T-helper 2 cell treated with Interferon-gamma antibody and Interleukin-4, amounts not matched to agents 5 μg/mL and 100 μg/mL, for 36 hours (primary cell): ENCODE measurements at regions not wholly inside any gene's neighbourhood (a gene's known extent, or its start where the extent isn't known, plus 50 kb on each side); places are given as distances from the start of the nearest gene placed in this dataset.

Source experiments
- DNase-seq: peaks from one replicate; pipeline ENCODE4 v3.0.0; 2021; ENCODE audit warnings: low spot score
- H3K27ac Mint-ChIP-seq: one replicate; pipeline ENCODE4 v1.8.0; 2021; ENCODE audit warnings: mild to moderate bottlenecking, mixed read lengths
- H3K27me3 Mint-ChIP-seq: one replicate; pipeline ENCODE4 v1.8.0; 2021; ENCODE audit warnings: low read depth, mixed read lengths
- H3K36me3 Mint-ChIP-seq: one replicate; pipeline ENCODE4 v1.8.0; 2021; ENCODE audit warnings: low read depth, mixed read lengths
- H3K4me1 Mint-ChIP-seq: one replicate; pipeline ENCODE4 v1.8.0; 2021; ENCODE audit warnings: low read depth, mixed read lengths
- H3K4me3 Mint-ChIP-seq: one replicate; pipeline ENCODE4 v1.8.0; 2022; ENCODE audit warnings: mild to moderate bottlenecking, moderate library complexity, mixed read lengths
- H3K9me3 Mint-ChIP-seq: one replicate; pipeline ENCODE4 v1.8.0; 2021; ENCODE audit warnings: mixed read lengths

- no peaks in the 10 kb centered on the region for H3K9me3 Mint-ChIP-seq
- H3K36me3 Mint-ChIP-seq: no peaks in the 10 kb centered on the region
- H3K27ac Mint-ChIP-seq: no peak overlapping the region
- H3K4me1 Mint-ChIP-seq: peaks cover 5% of the 10 kb centered on the region
- H3K27me3 Mint-ChIP-seq: peaks cover 2% of the 10 kb centered on the region
- DNase-seq: no peak
- H3K4me3 Mint-ChIP-seq: no peak overlapping the region
These were observed 372.1 kb upstream of the SGCD start for GRCh38 chr5:155954701-155955445.

DNA sequence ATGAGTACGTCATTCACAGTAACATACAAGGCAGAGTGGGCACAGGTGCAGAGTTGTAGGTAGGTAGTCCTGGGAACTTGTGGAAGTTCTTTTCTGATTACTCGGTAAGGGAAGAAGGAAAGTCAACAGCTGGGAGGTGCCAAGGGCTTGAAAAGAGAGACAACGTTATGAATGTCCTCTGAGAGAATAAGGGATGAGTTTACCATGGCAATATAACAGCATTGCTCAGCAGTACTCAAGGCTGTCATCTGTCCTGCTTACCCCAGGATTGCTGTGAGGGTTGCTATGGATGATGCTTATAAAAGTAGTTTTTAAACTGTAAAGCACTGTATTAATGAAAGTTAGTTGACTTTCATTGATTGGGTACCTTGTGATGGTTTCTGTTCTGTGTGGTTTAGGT is 369.1 kb upstream of the SGCD start:
- DNase-seq: no peak
- H3K4me3 Mint-ChIP-seq: no peak overlapping the region
- H3K36me3 Mint-ChIP-seq: no peaks in the 10 kb centered on the region
- no peak overlapping the region for H3K27ac Mint-ChIP-seq
- peaks cover 3% of the 10 kb centered on the region for H3K4me1 Mint-ChIP-seq
- H3K9me3 Mint-ChIP-seq: no peaks in the 10 kb centered on the region
- peaks cover 2% of the 10 kb centered on the region for H3K27me3 Mint-ChIP-seq

DNA sequence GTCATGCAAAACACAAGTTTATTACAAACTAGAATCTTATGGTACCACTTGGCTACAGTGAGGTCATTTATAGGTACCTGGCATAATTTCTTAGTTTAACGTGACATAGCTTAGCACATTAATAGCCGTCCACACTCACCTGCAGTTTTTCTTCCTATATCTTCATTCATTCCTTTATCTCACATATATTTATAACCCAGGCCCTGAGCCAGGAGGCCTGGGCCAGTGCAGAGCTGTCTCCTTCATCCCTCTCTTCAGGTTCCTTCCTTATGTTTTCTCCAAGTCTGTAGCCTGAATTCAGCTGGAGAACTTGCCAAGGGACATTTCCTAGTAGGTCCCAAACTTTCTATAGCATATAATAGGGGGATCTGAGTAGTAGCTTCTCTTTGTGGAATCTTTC is 367.9 kb upstream of the SGCD start:
- DNase-seq: no peak
- H3K9me3 Mint-ChIP-seq: no peaks in the 10 kb centered on the region
- H3K27me3 Mint-ChIP-seq: peaks cover 2% of the 10 kb centered on the region
- no peak overlapping the region for H3K27ac Mint-ChIP-seq
- H3K36me3 Mint-ChIP-seq: no peaks in the 10 kb centered on the region
- H3K4me1 Mint-ChIP-seq: no peaks in the 10 kb centered on the region
- no peak overlapping the region for H3K4me3 Mint-ChIP-seq

DNA sequence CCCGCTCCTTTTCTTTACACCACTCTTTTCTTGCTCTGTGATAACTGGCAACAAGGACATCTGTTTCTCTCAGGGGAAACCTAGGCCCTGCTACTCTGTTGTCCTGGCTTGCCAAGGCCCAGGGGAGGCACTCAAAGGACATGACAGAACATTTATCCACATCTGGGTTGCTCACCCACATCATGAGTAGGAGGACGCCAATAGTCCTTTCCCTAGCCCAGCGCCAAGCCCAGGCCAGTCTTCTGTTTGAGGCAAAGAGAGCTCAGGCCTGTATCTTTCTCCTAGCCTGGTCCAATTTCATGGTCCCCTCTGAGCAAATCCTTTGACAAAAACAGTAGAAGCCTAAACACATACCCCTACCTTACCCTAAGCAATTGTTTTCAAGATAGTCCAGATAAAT is 366.8 kb upstream of the SGCD start:
- Mint-ChIP-seq H3K27me3 (peaks cover 2% of the 10 kb centered on the region), H3K4me1 (no peaks in the 10 kb centered on the region), H3K4me3 (no peak overlapping the region), H3K27ac (no peak overlapping the region), H3K36me3 (no peaks in the 10 kb centered on the region), H3K9me3 (no peaks in the 10 kb centered on the region)
- DNase-seq: no peak

GRCh38 chr5:155969537-155969936 is 357.4 kb upstream of the SGCD start:
- H3K27me3 Mint-ChIP-seq: no peaks in the 10 kb centered on the region
- H3K4me3 Mint-ChIP-seq: no peak overlapping the region
- H3K4me1 Mint-ChIP-seq: no peaks in the 10 kb centered on the region
- H3K27ac Mint-ChIP-seq: no peak overlapping the region
- no peak for DNase-seq
- no peaks in the 10 kb centered on the region for H3K36me3 Mint-ChIP-seq
- H3K9me3 Mint-ChIP-seq: no peaks in the 10 kb centered on the region

DNA sequence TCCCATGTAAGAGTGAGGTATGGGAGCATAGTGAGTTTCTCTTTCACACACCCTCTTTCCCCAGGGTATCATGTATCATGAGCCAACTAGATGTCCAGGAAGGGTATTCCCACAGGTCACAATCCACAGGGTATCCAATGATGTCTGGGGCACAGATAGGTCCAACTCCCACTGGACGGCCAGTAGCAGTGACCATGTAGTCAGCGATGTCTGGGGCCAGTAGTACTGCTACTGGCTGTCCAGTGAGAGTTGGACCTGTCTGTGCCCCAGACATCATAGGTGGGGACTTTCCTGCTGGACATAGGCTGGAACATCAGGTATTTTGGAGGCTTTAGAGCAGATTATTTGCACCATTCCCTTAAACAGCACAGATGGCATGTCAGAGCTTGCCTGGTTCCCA is 352.6 kb upstream of the SGCD start:
- Mint-ChIP-seq H3K27me3 (no peaks in the 10 kb centered on the region), H3K4me1 (no peaks in the 10 kb centered on the region), H3K36me3 (no peaks in the 10 kb centered on the region)

GRCh38 chr5:155978850-155979249 is 348.1 kb upstream of the SGCD start:
- Mint-ChIP-seq H3K27ac (no peak overlapping the region), H3K27me3 (no peaks in the 10 kb centered on the region), H3K4me1 (no peaks in the 10 kb centered on the region), H3K36me3 (no peaks in the 10 kb centered on the region), H3K4me3 (no peak overlapping the region), H3K9me3 (no peaks in the 10 kb centered on the region)
- DNase-seq: no peak

More for the DNA sequence above, 352.6 kb upstream of the SGCD start:
- no peak for DNase-seq
- Mint-ChIP-seq H3K9me3 (no peaks in the 10 kb centered on the region), H3K4me3 (no peak overlapping the region), H3K27ac (no peak overlapping the region)

DNA sequence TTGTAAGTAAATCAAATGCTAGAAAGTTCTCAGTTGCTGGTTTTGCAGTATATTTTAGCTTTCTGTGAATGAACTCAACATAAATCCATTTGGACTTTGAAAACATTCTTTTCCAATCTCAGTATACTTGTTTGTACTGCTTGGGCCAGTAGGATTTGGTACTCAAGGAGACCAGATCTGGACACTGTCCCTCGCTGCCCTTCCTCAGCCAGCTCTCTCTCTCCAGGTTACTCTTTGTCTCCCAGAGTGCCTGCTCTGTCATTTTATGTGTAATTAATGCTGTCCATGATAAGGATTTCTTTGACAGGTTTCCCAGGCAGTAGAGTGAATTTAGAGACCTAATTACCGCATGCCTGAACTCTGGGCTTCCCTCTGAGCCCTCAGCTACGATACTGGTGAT is 344.6 kb upstream of the SGCD start:
- no peak for DNase-seq

DNA sequence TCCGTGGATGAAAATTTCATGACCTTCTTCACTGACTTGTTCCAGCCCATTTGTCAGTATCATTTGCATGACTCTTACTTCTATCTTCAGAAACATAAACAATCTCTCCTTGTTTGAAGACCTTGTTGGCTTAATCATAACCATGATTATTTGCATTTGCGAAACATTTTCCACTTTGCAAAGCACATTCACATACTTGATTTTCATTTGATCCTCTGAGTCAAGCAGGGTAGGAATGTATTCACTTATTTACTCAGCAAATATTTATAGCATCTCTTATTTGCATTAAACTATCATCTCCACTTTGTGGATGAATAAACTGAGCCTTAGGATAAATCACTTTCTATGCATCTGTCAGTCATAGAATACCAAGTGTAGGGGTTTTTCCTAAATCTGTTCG is 343.0 kb upstream of the SGCD start:
- no peaks in the 10 kb centered on the region for H3K9me3 Mint-ChIP-seq
- no peaks in the 10 kb centered on the region for H3K27me3 Mint-ChIP-seq
- DNase-seq: no peak
- no peak overlapping the region for H3K4me3 Mint-ChIP-seq
- H3K27ac Mint-ChIP-seq: no peak overlapping the region
- no peaks in the 10 kb centered on the region for H3K36me3 Mint-ChIP-seq
- H3K4me1 Mint-ChIP-seq: no peaks in the 10 kb centered on the region

More for the DNA sequence above, 344.6 kb upstream of the SGCD start:
- H3K27ac Mint-ChIP-seq: no peak overlapping the region
- H3K4me3 Mint-ChIP-seq: no peak overlapping the region
- no peaks in the 10 kb centered on the region for H3K4me1 Mint-ChIP-seq
- H3K27me3 Mint-ChIP-seq: no peaks in the 10 kb centered on the region
- no peaks in the 10 kb centered on the region for H3K9me3 Mint-ChIP-seq
- no peaks in the 10 kb centered on the region for H3K36me3 Mint-ChIP-seq

DNA sequence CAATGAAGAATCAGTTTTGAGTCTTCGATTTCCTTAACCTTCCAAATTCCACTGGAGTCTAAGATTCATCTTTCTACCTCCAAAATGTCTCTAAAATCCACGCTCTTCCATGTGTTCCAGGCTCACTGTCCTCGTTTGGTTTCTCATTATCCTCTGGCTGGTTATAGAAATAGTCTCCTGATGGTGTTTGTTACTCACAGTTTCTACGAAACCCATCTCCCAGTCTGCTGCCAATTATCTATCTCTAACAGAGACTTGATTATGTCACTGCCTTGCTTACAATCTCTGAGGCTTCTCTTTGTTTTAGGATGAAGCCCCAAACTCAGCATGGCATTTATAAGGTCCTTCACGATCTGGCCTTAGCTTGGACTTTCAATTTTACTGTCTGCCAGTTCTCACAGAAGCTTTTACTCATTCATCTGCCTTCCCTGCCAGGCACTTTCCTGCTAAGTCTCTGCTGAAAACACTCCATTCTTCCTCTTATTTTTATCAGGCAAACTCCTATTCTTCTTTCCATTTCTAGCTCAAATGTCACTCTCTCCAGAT is 339.6 kb upstream of the SGCD start:
- peaks cover 2% of the 10 kb centered on the region for H3K27me3 Mint-ChIP-seq

GRCh38 chr5:155989879-155990278 is 337.1 kb upstream of the SGCD start:
- no peak overlapping the region for H3K4me3 Mint-ChIP-seq
- H3K36me3 Mint-ChIP-seq: no peaks in the 10 kb centered on the region
- no peaks in the 10 kb centered on the region for H3K9me3 Mint-ChIP-seq
- H3K4me1 Mint-ChIP-seq: no peaks in the 10 kb centered on the region
- no peak overlapping the region for H3K27ac Mint-ChIP-seq
- DNase-seq: no peak
- H3K27me3 Mint-ChIP-seq: peaks cover 2% of the 10 kb centered on the region

More for the DNA sequence above, 339.6 kb upstream of the SGCD start:
- Mint-ChIP-seq H3K27ac (no peak overlapping the region), H3K4me3 (no peak overlapping the region), H3K4me1 (no peaks in the 10 kb centered on the region), H3K9me3 (no peaks in the 10 kb centered on the region), H3K36me3 (no peaks in the 10 kb centered on the region)
- DNase-seq: no peak

DNA sequence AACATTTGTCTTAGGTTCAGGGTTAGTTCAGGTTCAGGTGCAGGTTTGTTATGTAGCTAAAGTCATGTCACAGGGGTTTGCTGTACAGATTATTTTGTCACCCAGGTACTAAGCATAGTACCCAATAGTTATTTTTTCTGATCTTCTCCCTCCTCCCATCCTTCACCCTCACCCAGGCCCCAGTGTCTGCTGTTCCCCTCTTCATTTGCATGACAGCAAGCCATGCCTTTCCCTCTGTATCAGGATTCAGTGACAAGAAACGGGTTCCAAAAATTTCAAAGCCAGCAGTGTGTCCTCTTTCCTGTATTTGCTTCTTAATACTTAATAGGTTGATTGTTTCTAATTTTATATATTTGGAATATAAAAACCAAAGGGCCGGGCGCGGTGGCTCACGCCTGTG is 330.8 kb upstream of the SGCD start:
- Mint-ChIP-seq H3K27ac (no peak overlapping the region), H3K4me1 (no peaks in the 10 kb centered on the region)

GRCh38 chr5:155998257-155998656 is 328.7 kb upstream of the SGCD start:
- Mint-ChIP-seq H3K4me3 (no peak overlapping the region), H3K27me3 (no peaks in the 10 kb centered on the region), H3K9me3 (no peaks in the 10 kb centered on the region), H3K4me1 (no peaks in the 10 kb centered on the region), H3K36me3 (no peaks in the 10 kb centered on the region), H3K27ac (no peak overlapping the region)
- DNase-seq: no peak

More for the DNA sequence above, 330.8 kb upstream of the SGCD start:
- Mint-ChIP-seq H3K36me3 (no peaks in the 10 kb centered on the region), H3K4me3 (no peak overlapping the region), H3K9me3 (no peaks in the 10 kb centered on the region), H3K27me3 (peaks cover 2% of the 10 kb centered on the region)
- DNase-seq: no peak

GRCh38 chr5:156000115-156000514 is 326.8 kb upstream of the SGCD start:
- H3K9me3 Mint-ChIP-seq: no peaks in the 10 kb centered on the region
- DNase-seq: no peak
- no peak overlapping the region for H3K27ac Mint-ChIP-seq
- no peaks in the 10 kb centered on the region for H3K36me3 Mint-ChIP-seq
- H3K4me3 Mint-ChIP-seq: no peak overlapping the region
- no peaks in the 10 kb centered on the region for H3K4me1 Mint-ChIP-seq
- H3K27me3 Mint-ChIP-seq: no peaks in the 10 kb centered on the region

GRCh38 chr5:156004754-156005153 is 322.2 kb upstream of the SGCD start:
- DNase-seq: no peak
- H3K36me3 Mint-ChIP-seq: no peaks in the 10 kb centered on the region
- H3K27me3 Mint-ChIP-seq: no peaks in the 10 kb centered on the region
- H3K4me1 Mint-ChIP-seq: no peaks in the 10 kb centered on the region
- no peaks in the 10 kb centered on the region for H3K9me3 Mint-ChIP-seq
- no peak overlapping the region for H3K4me3 Mint-ChIP-seq
- no peak overlapping the region for H3K27ac Mint-ChIP-seq
